Spleen (tissue), 7 donors: ENCODE measurements at regions not wholly inside any gene's neighbourhood (a gene's known extent, or its start where the extent isn't known, plus 50 kb on each side); places are given as distances from the start of the nearest gene placed in this dataset.

Source experiments
- CTCF ChIP-seq, 11 experiments: fragments of 200-600 bp in 7 of 11; fragments of 450-650 bp in 4 of 11; sonication (generic) in 4 of 11; IDR thresholded peaks in 8 of 11; conservative IDR thresholded peaks in 3 of 11; 1 replicate in 7 of 11; 2 replicates in 4 of 11; pipeline versions ENCODE4 v1.4.0 to v1.8.0; 2016 to 2021; ENCODE audit warnings: antibody characterized with exemption in 11 of 11, inconsistent platforms in 4 of 11, mild to moderate bottlenecking in 1 of 11
- POLR2A ChIP-seq, 3 donors: fragments of 450-650 bp; IDR thresholded peaks; one replicate each; pipeline ENCODE4 v1.5.1; 2017; ENCODE audit warnings: antibody characterized with exemption in 3 of 3, mild to moderate bottlenecking in 1 of 3
- POLR2AphosphoS5 ChIP-seq, 3 donors: sonication (generic); formaldehyde crosslinking; IDR thresholded peaks; one replicate each; pipeline ENCODE4 v1.5.1; 2017; ENCODE audit warnings: antibody characterized with exemption in 3 of 3
- donor health status: DM: no; HTN: no; CAD: no; lungs with moderate emphysema.
- donor health status: DM: no; HTN: no; CAD: no.
- donor health status: DM: no; HTN: no; CAD: no.

- TF ChIP-seq CTCF (IDR thresholded peaks at IDR 0.05 in 8 of 11, conservative IDR thresholded peaks at IDR 0.05 in 3 of 11) (no peak), POLR2A (IDR thresholded peaks at IDR 0.05) (no peak), POLR2AphosphoS5 (IDR thresholded peaks at IDR 0.05) (no peak)
Observed at GRCh38 chr2:12587228-12587627, 129.5 kb upstream of the TRIB2 start.
